Superior temporal gyrus (tissue), 1 donor: ENCODE measurements at regions not wholly inside any gene's neighbourhood (a gene's known extent, or its start where the extent isn't known, plus 50 kb on each side); places are given as distances from the start of the nearest gene placed in this dataset.
A peak's percentile ranks its signal among the peaks of the same experiment; 100 is the strongest.
"Not testable (repeated sequence)": the region's sequence is repeated elsewhere in the genome, so short reads cannot be mapped to it uniquely, and the experiment has no call there.

ENCODE experiments used
- DNase-seq: peaks from one replicate; pipeline ENCODE4 v3.0.0-alpha.2; 2016; ENCODE audit errors: extremely low spot score

DNA sequence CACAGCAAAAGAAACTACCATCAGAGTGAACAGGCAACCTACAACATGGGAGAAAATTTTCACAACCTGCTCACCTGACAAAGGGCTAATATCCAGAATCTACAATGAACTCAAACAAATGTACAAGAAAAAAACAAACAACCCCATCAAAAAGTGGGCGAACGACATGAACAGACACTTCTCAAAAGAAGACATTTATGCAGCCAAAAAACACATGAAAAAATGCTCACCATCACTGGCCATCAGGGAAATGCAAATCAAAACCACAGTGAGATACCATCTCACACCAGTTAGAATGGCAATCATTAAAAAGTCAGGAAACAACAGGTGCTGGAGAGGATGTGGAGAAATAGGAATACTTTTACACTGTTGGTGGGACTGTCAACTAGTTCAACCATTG is 207.8 kb downstream of the USP6NL start:
- not testable (repeated sequence) for DNase-seq

GRCh38 chr10:11403116-11403515 is 208.3 kb downstream of the USP6NL start:
- DNase-seq: no peak

- no peak for DNase-seq
Observed at GRCh38 chr10:11402392-11402791, 209.1 kb downstream of the USP6NL start.

GRCh38 chr10:11401264-11402235 is 209.9 kb downstream of the USP6NL start:
- no peak for DNase-seq

GRCh38 chr10:11397980-11398580 is 213.4 kb downstream of the USP6NL start:
- DNase-seq: peak; percentile 26

DNA sequence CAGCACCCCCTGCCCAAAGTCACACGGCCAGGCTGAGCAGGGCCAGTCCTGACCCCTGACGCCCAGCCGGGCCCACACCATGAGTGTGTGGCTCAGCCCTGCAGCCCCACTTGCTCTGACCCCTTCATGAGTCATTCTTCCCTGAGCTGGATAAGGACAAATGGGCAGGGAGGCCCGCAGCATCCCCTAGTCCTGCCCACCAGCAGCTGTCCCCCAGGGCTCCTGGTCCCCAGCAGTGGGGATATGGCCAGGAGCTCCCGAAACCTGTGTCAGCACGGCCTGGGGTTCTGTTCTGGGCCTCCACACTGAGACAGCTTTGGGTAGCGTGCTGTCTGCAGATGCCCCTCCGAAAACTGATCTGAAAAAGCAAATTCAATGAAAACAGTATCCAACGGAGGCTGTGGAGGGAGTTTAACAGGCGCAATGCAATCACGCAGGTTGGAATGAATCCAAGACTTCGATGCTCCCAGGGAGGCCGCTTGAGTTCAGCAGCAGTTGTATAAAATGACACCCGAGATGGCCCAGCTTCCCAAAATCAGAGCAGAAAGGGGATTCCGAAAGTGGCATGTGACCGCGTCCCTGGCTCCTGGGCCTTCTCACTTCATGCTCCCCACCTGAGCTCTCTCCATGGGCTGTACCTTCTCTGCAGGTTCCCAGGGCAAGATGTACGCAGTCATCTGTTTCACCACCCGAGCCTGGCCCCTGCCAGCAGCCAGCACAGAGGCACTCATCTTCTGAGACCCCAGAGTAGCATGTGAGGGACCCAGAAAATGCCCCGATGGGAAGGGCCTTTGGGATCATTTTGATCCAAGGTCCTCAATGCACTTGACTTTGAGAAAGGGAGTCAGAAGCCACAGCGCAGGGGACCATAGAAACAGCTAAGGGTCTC is 214.1 kb downstream of the USP6NL start:
- DNase-seq: no peak

DNA sequence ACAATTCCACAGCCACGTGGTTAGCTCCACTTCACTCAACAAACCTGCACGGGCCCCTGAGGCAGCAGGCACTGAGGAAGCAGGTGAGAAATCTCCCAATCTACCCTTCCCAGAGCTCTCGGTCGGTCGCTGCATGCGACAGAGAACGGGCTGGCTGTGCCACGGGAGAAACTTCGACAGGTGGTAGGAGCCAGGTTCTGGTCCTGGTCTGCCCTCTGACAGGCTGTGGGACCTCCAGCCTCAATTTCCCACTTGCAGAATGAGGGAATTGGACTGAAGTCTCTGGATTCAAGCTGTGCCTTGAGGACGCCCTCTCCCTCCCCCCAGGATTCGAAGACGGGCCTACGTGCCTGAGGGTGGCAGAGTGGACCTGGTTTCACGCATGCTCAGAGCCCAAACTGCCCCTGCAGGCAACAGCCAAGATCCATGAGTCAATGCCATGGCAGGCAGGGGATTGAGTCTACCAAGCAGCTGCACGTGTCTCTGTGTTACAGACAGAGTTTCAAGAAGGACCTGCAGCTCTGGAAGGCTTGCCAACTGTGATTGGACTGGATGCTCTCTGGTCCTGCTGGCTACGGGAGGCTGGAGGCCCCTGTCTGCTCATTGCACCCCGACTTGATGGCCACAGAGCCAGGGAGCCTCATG is 215.0 kb downstream of the USP6NL start:
- no peak for DNase-seq

- DNase-seq: no peak
Observed at GRCh38 chr10:11395581-11396310, 215.7 kb downstream of the USP6NL start.

GRCh38 chr10:11395161-11395560 is 216.3 kb downstream of the USP6NL start:
- no peak for DNase-seq

GRCh38 chr10:11393858-11394257 is 217.6 kb downstream of the USP6NL start:
- no peak for DNase-seq

GRCh38 chr10:11392776-11393175 is 218.7 kb downstream of the USP6NL start:
- no peak for DNase-seq

DNA sequence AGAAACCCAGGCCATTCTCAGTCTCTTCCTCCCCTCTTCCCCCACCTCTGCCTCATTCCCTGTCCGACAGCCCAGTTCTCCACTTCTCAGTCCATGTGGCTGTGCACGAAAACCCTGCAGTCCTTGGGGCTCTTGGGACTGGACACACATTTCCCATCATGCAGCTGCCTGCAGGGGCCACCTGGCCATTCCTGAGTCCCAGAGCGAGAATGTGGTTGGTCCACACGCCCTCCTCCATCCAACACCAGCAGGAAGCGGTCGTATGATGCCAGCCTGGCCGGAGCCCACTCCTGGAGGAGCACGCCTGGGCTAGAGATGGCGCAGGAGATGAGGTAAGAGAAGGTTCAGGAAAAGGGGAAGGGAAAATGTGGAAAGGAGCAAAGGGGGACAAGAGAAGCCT is 222.5 kb downstream of the USP6NL start:
- no peak for DNase-seq

GRCh38 chr10:11387551-11388222 is 223.8 kb downstream of the USP6NL start:
- DNase-seq: no peak

DNA sequence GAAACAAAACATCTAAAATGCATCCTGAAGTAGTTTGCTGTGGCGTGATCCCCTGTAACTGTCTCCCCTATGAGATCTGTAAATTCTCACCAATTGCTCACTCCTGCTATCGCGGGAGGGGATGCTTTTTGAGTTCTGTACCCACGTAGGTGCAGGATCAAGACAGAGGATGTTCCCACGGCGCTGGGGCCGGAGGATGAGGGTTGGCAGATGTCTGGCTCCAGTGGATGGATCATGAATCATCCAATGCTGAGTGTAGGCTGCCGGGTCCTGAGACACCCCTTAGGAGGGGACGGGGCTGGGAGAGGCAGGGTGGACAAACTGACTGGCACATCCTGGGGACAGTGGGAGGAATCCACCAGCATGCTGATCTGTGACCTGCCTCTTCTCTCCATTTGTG is 224.4 kb downstream of the USP6NL start:
- no peak for DNase-seq
